ENCODE measurements at regions not wholly inside any gene's neighbourhood (a gene's known extent, or its start where the extent isn't known, plus 50 kb on each side); places are given as distances from the start of the nearest gene placed in this dataset.

- TF ChIP-seq, protein P1, sequence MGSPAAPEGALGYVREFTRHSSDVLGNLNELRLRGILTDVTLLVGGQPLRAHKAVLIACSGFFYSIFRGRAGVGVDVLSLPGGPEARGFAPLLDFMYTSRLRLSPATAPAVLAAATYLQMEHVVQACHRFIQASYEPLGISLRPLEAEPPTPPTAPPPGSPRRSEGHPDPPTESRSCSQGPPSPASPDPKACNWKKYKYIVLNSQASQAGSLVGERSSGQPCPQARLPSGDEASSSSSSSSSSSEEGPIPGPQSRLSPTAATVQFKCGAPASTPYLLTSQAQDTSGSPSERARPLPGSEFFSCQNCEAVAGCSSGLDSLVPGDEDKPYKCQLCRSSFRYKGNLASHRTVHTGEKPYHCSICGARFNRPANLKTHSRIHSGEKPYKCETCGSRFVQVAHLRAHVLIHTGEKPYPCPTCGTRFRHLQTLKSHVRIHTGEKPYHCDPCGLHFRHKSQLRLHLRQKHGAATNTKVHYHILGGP (tag by site-specific recombination; IDR thresholded peaks at IDR 0.05) = no peak
- peak; percentile 64; the same call in 1 of the 2 replicates for TF ChIP-seq ZNF2 (tag by site-specific recombination; IDR thresholded peaks at IDR 0.05)
- TF ChIP-seq, protein P2, sequence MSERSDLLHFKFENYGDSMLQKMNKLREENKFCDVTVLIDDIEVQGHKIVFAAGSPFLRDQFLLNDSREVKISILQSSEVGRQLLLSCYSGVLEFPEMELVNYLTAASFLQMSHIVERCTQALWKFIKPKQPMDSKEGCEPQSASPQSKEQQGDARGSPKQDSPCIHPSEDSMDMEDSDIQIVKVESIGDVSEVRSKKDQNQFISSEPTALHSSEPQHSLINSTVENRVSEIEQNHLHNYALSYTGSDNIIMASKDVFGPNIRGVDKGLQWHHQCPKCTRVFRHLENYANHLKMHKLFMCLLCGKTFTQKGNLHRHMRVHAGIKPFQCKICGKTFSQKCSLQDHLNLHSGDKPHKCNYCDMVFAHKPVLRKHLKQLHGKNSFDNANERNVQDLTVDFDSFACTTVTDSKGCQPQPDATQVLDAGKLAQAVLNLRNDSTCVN (tag by site-specific recombination; optimal IDR thresholded peaks at IDR 0.05) = peak; percentile 44
- no peak for TF ChIP-seq SP3 (tag by site-specific recombination; IDR thresholded peaks at IDR 0.05)
- TF ChIP-seq, protein P3, sequence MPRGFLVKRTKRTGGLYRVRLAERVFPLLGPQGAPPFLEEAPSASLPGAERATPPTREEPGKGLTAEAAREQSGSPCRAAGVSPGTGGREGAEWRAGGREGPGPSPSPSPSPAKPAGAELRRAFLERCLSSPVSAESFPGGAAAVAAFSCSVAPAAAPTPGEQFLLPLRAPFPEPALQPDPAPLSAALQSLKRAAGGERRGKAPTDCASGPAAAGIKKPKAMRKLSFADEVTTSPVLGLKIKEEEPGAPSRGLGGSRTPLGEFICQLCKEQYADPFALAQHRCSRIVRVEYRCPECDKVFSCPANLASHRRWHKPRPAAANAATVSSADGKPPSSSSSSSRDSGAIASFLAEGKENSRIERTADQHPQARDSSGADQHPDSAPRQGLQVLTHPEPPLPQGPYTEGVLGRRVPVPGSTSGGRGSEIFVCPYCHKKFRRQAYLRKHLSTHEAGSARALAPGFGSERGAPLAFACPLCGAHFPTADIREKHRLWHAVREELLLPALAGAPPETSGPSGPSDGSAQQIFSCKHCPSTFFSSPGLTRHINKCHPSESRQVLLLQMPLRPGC (tag by site-specific recombination; IDR thresholded peaks at IDR 0.05) = no peak
- no peak for TF ChIP-seq PRDM4 (tag by site-specific recombination; IDR thresholded peaks at IDR 0.05)
- no peak for TF ChIP-seq GLIS2 (tag by site-specific recombination; IDR thresholded peaks at IDR 0.05)
- TF ChIP-seq ZNF580 (tag by site-specific recombination; IDR thresholded peaks at IDR 0.05) = no peak
- TF ChIP-seq BCL11A (tag by site-specific recombination; IDR thresholded peaks at IDR 0.05; ENCODE audit: low read depth) = no peak
- TF ChIP-seq ZNF24 (tag by site-specific recombination; IDR thresholded peaks at IDR 0.05) = no peak
- TF ChIP-seq PRDM10 (tag by site-specific recombination; IDR thresholded peaks at IDR 0.05) = peak; percentile 40; the same call in 1 of the 2 replicates
- TF ChIP-seq, protein P4, sequence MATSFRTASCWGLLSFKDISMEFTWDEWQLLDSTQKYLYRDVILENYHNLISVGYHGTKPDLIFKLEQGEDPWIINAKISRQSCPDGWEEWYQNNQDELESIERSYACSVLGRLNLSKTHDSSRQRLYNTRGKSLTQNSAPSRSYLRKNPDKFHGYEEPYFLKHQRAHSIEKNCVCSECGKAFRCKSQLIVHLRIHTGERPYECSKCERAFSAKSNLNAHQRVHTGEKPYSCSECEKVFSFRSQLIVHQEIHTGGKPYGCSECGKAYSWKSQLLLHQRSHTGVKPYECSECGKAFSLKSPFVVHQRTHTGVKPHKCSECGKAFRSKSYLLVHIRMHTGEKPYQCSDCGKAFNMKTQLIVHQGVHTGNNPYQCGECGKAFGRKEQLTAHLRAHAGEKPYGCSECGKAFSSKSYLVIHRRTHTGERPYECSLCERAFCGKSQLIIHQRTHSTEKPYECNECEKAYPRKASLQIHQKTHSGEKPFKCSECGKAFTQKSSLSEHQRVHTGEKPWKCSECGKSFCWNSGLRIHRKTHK (tag by site-specific recombination; IDR thresholded peaks at IDR 0.05) = no peak
- no peak for TF ChIP-seq ZFP69B (tag by site-specific recombination; IDR thresholded peaks at IDR 0.05)
- no peak for TF ChIP-seq ZNF266 (tag by site-specific recombination; IDR thresholded peaks at IDR 0.05; ENCODE audit: low read depth)
- TF ChIP-seq, protein P5, sequence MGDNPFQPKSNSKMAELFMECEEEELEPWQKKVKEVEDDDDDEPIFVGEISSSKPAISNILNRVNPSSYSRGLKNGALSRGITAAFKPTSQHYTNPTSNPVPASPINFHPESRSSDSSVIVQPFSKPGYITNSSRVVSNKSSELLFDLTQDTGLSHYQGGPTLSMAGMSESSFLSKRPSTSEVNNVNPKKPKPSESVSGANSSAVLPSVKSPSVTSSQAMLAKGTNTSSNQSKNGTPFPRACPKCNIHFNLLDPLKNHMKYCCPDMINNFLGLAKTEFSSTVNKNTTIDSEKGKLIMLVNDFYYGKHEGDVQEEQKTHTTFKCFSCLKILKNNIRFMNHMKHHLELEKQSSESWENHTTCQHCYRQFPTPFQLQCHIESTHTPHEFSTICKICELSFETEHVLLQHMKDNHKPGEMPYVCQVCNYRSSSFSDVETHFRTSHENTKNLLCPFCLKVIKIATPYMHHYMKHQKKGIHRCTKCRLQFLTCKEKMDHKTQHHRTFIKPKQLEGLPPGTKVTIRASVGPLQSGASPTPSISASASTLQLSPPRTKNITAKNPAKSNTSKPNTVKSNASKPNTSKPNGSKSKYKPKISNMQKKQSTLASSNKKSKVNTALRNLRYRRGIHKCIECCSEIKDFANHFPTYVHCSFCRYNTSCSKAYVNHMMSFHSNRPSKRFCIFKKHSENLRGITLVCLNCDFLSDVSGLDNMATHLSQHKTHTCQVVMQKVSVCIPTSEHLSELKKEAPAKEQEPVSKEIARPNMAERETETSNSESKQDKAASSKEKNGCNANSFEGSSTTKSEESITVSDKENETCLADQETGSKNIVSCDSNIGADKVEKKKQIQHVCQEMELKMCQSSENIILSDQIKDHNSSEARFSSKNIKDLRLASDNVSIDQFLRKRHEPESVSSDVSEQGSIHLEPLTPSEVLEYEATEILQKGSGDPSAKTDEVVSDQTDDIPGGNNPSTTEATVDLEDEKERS (tag by site-specific recombination; IDR thresholded peaks at IDR 0.05) = no peak
- TF ChIP-seq ZNF202 (tag by site-specific recombination; IDR thresholded peaks at IDR 0.05; ENCODE audit: borderline replicate concordance) = no peak
- TF ChIP-seq ZNF324 (tag by site-specific recombination; IDR thresholded peaks at IDR 0.05) = peak; percentile 40; the same call in 1 of the 2 replicates
- no peak for TF ChIP-seq ZNF560 (tag by site-specific recombination; IDR thresholded peaks at IDR 0.05; ENCODE audit: borderline replicate concordance)
- TF ChIP-seq, protein P6, sequence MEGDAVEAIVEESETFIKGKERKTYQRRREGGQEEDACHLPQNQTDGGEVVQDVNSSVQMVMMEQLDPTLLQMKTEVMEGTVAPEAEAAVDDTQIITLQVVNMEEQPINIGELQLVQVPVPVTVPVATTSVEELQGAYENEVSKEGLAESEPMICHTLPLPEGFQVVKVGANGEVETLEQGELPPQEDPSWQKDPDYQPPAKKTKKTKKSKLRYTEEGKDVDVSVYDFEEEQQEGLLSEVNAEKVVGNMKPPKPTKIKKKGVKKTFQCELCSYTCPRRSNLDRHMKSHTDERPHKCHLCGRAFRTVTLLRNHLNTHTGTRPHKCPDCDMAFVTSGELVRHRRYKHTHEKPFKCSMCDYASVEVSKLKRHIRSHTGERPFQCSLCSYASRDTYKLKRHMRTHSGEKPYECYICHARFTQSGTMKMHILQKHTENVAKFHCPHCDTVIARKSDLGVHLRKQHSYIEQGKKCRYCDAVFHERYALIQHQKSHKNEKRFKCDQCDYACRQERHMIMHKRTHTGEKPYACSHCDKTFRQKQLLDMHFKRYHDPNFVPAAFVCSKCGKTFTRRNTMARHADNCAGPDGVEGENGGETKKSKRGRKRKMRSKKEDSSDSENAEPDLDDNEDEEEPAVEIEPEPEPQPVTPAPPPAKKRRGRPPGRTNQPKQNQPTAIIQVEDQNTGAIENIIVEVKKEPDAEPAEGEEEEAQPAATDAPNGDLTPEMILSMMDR (tag by site-specific recombination; IDR thresholded peaks at IDR 0.05) = peak; percentile 95
- TF ChIP-seq ZNF785 (tag by site-specific recombination; IDR thresholded peaks at IDR 0.05) = no peak
- TF ChIP-seq ZNF777 (tag by site-specific recombination; IDR thresholded peaks at IDR 0.05; ENCODE audit: borderline replicate concordance) = no peak
- no peak for TF ChIP-seq YY2 (tag by site-specific recombination; IDR thresholded peaks at IDR 0.05)
These were observed 180.2 kb downstream of the RNF144A start (continued) for GRCh38 chr2:7097353-7097895.
